CD4-positive, alpha-beta T cell (primary cell): ENCODE measurements at regions not wholly inside any gene's neighbourhood (a gene's known extent, or its start where the extent isn't known, plus 50 kb on each side); places are given as distances from the start of the nearest gene placed in this dataset.

Source experiments
- ATAC-seq: fragments of 200-7000 bp; cut with Tn5 transposase; one replicate; pipeline ENCODE4 v1.10.0; 2022; ENCODE audit warnings: mild to moderate bottlenecking; ENCODE audit not compliant: poor library complexity
- CTCF ChIA-PET: fragments of 350-600 bp; sonication (Branson Sonifier 250); formaldehyde crosslinking; loops from one replicate; lab custom pipeline; 2021; ENCODE audit warnings: antibody characterized with exemption, inconsistent platforms; lab: Charles Lee
- POLR2A ChIA-PET: fragments of 350-600 bp; sonication (Branson Sonifier 250); formaldehyde crosslinking; loops from one replicate; lab custom pipeline; 2021; ENCODE audit warnings: antibody characterized with exemption, inconsistent platforms; lab: Charles Lee
- DNase-seq, 14 experiments: peaks; one replicate each; pipeline ENCODE4 v3.0.0-alpha.2; 2013 to 2020; ENCODE audit warnings: mixed read lengths in 2 of 14
- H3K27ac ChIP-seq, 2 donors: one replicate each; pipeline versions ENCODE4 v1.5.1 to v1.7.0; 2013; ENCODE audit warnings: low read length in 2 of 2, low read depth in 1 of 2, mild to moderate bottlenecking in 1 of 2
- H3K27me3 ChIP-seq, 2 experiments: 1 replicate in 1 of 2; 2 replicates in 1 of 2; pipeline versions ENCODE4 v1.6.1 to v1.7.0; 2013; ENCODE audit warnings: low read length in 2 of 2, control low read depth in 1 of 2, mild to moderate bottlenecking in 1 of 2, moderate library complexity in 1 of 2; ENCODE audit not compliant: insufficient read depth in 2 of 2, control insufficient read depth in 1 of 2
- H3K36me3 ChIP-seq: one replicate; pipeline ENCODE4 v1.6.1; 2013; ENCODE audit warnings: low read length, control low read depth; ENCODE audit not compliant: insufficient read depth
- H3K4me1 ChIP-seq: one replicate; pipeline ENCODE4 v1.6.1; 2013; ENCODE audit warnings: low read length, control low read depth; ENCODE audit not compliant: insufficient read depth
- H3K4me3 ChIP-seq: one replicate; pipeline ENCODE4 v1.5.1; 2013; ENCODE audit warnings: mild to moderate bottlenecking, low read length, moderate library complexity
- H3K9me3 ChIP-seq, 2 experiments: 1 replicate in 1 of 2; 2 replicates in 1 of 2; pipeline versions ENCODE4 v1.6.1 to v1.7.0; 2013; ENCODE audit warnings: low read length in 2 of 2, mild to moderate bottlenecking in 2 of 2, control low read depth in 1 of 2, moderate library complexity in 1 of 2; ENCODE audit not compliant: control insufficient read depth in 1 of 2, insufficient read depth in 1 of 2
- H3K27ac Mint-ChIP-seq: one replicate; pipeline ENCODE4 v1.8.0; 2020; ENCODE audit warnings: mixed read lengths
- H3K27me3 Mint-ChIP-seq: one replicate; pipeline ENCODE4 v1.8.0; 2021; ENCODE audit warnings: mixed read lengths
- H3K36me3 Mint-ChIP-seq: one replicate; pipeline ENCODE4 v1.8.0; 2021; ENCODE audit warnings: low read depth, mixed read lengths
- H3K4me1 Mint-ChIP-seq: one replicate; pipeline ENCODE4 v1.8.0; 2021; ENCODE audit warnings: low read depth, mixed read lengths
- H3K4me3 Mint-ChIP-seq: one replicate; pipeline ENCODE4 v1.8.0; 2020; ENCODE audit warnings: mild to moderate bottlenecking, mixed read lengths
- H3K9me3 Mint-ChIP-seq: one replicate; pipeline ENCODE4 v1.8.0; 2020; ENCODE audit warnings: mixed read lengths
- intact Hi-C, 2 experiments: fragments of 100-400 bp; cut with DNase I in 1 of 2; cut with micrococcal nuclease in 1 of 2; formaldehyde crosslinking; loops; one replicate each; pipeline versions ENCODE4 v1.15.1 to v1.9.0; 2023 to 2025; cut with DNase I, micrococcal nuclease
- TF ChIP-seq, protein P1 (sequence below): fragments of 200-600 bp; IDR thresholded peaks from one replicate; pipeline ENCODE4 v1.8.0; 2022; ENCODE audit warnings: antibody characterized with exemption, mild to moderate bottlenecking

DNA sequence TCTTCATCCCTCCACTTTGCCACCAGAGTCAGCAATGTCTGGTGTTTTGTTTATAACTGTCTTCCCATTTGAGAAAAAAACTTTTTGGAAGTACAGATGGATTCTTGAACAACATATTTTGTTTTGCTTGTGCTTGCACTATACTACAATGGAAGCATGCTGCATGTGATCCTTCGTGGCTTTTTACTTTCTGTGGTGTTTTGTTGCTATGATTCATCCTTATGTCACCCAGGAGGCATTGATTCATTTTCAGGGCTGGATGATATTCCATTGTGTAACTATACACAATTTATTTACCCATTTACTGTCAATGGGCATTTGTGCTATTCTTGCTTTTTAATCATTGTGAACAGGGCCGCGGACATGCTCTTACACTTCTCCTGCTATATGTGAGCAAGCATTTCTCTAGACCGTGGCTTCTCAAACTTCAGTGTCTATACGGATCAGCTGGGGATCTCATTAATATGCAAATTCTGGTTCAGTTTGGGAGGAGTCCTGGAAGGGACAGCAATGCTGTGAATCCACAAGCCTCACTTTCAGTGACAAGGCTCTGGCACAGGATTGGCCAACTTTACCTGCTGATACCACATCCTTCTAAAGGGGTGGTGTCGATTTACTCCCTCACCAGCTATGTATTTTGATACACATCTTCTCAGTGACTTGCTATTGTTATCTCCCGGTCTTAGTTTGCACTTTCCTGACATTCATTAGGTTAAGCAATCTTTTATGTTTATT lies 65.9 kb downstream of the POLR2M start:
- Histone ChIP-seq H3K27me3 (no peaks in the 10 kb centered on the region), H3K4me1 (peaks cover 10% of the 10 kb centered on the region), H3K9me3 (no peaks in the 10 kb centered on the region), H3K27ac (no peak overlapping the region), H3K4me3 (no peak overlapping the region), H3K36me3 (no peaks in the 10 kb centered on the region)
- ATAC-seq (no peak), DNase-seq (no peak)
- no peak overlapping the region for H3K4me3 Mint-ChIP-seq
- H3K4me1 Mint-ChIP-seq: peaks cover 21% of the 10 kb centered on the region
- POLR2A ChIA-PET: no interaction called here
- intact Hi-C loops: no loop called here
- CTCF ChIA-PET: no interaction called here
- TF ChIP-seq, protein P1, sequence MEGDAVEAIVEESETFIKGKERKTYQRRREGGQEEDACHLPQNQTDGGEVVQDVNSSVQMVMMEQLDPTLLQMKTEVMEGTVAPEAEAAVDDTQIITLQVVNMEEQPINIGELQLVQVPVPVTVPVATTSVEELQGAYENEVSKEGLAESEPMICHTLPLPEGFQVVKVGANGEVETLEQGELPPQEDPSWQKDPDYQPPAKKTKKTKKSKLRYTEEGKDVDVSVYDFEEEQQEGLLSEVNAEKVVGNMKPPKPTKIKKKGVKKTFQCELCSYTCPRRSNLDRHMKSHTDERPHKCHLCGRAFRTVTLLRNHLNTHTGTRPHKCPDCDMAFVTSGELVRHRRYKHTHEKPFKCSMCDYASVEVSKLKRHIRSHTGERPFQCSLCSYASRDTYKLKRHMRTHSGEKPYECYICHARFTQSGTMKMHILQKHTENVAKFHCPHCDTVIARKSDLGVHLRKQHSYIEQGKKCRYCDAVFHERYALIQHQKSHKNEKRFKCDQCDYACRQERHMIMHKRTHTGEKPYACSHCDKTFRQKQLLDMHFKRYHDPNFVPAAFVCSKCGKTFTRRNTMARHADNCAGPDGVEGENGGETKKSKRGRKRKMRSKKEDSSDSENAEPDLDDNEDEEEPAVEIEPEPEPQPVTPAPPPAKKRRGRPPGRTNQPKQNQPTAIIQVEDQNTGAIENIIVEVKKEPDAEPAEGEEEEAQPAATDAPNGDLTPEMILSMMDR: no peak
- H3K9me3 Mint-ChIP-seq: no peaks in the 10 kb centered on the region
- no peak overlapping the region for H3K27ac Mint-ChIP-seq
- no peaks in the 10 kb centered on the region for H3K27me3 Mint-ChIP-seq
- H3K36me3 Mint-ChIP-seq: no peaks in the 10 kb centered on the region

GRCh38 chr15:57773051-57773450 lies 66.5 kb downstream of the POLR2M start:
- CTCF ChIA-PET: no interaction called here
- POLR2A ChIA-PET: no interaction called here

GRCh38 chr15:57777003-57777402 lies 70.5 kb downstream of the POLR2M start:
- TF ChIP-seq, protein P1: no peak
- ChIA-PET CTCF (no interaction called here), POLR2A (no interaction called here)
- Mint-ChIP-seq H3K4me1 (peaks cover 30% of the 10 kb centered on the region), H3K27me3 (no peaks in the 10 kb centered on the region), H3K4me3 (peak overlapping the region; percentile 2), H3K36me3 (no peaks in the 10 kb centered on the region), H3K9me3 (no peaks in the 10 kb centered on the region), H3K27ac (peak overlapping the region; percentile 54)
- H3K36me3 ChIP-seq: no peaks in the 10 kb centered on the region
- no peaks in the 10 kb centered on the region for H3K27me3 ChIP-seq
- no peaks in the 10 kb centered on the region for H3K9me3 ChIP-seq
- H3K4me1 ChIP-seq: peaks cover 13% of the 10 kb centered on the region
- H3K27ac ChIP-seq: no peak overlapping the region
- H3K4me3 ChIP-seq: no peak overlapping the region
- no peak for ATAC-seq
- peak in 2 of 14 experiments; percentile 1 to 14 for DNase-seq
- intact Hi-C loops: no loop called here

More at GRCh38 chr15:57773051-57773450, 66.5 kb downstream of the POLR2M start:
- Histone ChIP-seq H3K9me3 (no peaks in the 10 kb centered on the region), H3K27ac (no peak overlapping the region), H3K36me3 (no peaks in the 10 kb centered on the region), H3K27me3 (no peaks in the 10 kb centered on the region), H3K4me1 (peaks cover 10% of the 10 kb centered on the region), H3K4me3 (no peak overlapping the region)
- intact Hi-C loops: no loop called here
- Mint-ChIP-seq H3K4me3 (no peak overlapping the region), H3K9me3 (no peaks in the 10 kb centered on the region), H3K27ac (no peak overlapping the region), H3K36me3 (no peaks in the 10 kb centered on the region), H3K27me3 (no peaks in the 10 kb centered on the region), H3K4me1 (peaks cover 21% of the 10 kb centered on the region)
- TF ChIP-seq, protein P1: no peak
- ATAC-seq (no peak), DNase-seq (no peak)
